ENCODE measurements at regions not wholly inside any gene's neighbourhood (a gene's known extent, or its start where the extent isn't known, plus 50 kb on each side); places are given as distances from the start of the nearest gene placed in this dataset.

DNA sequence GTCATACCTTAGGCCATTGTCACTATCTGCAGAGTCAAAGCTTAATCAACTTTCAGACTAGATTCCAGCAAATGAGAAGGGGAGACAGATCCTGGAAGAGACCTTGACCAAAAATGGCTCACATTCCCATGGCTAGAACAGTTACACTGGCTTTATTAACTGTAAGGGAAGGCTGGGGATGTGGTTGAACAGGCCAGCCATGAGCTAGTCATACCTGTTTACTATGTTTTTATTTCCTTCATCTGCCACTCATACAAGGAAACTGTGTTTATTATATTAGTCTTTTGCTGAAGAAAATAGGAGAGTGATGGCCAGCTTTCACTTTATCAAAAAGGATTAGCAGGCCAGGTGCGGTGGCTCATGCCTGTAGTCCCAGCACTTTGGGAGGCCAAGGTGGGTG lies 319.7 kb downstream of the RAPGEF2 start:
- Histone ChIP-seq H3K4me3 (no peak overlapping the region), H3K4me1 (no peaks in the 10 kb centered on the region), H3K27ac (replicated peaks in 1 of 4) (no peak overlapping the region), H3K9me3 (peaks cover 0 to 16% (median 10%) of the 10 kb centered on the region in 4 donors), H3K36me3 (no peaks in the 10 kb centered on the region), H3K27me3 (no peaks in the 10 kb centered on the region)
- no peak for DNase-seq (ENCODE audit: extremely low spot score)
- TF ChIP-seq, protein P1, sequence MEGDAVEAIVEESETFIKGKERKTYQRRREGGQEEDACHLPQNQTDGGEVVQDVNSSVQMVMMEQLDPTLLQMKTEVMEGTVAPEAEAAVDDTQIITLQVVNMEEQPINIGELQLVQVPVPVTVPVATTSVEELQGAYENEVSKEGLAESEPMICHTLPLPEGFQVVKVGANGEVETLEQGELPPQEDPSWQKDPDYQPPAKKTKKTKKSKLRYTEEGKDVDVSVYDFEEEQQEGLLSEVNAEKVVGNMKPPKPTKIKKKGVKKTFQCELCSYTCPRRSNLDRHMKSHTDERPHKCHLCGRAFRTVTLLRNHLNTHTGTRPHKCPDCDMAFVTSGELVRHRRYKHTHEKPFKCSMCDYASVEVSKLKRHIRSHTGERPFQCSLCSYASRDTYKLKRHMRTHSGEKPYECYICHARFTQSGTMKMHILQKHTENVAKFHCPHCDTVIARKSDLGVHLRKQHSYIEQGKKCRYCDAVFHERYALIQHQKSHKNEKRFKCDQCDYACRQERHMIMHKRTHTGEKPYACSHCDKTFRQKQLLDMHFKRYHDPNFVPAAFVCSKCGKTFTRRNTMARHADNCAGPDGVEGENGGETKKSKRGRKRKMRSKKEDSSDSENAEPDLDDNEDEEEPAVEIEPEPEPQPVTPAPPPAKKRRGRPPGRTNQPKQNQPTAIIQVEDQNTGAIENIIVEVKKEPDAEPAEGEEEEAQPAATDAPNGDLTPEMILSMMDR (IDR thresholded peaks at IDR 0.05) = no peak
- TF ChIP-seq EP300 (IDR thresholded peaks at IDR 0.05) (no peak), POLR2A (IDR thresholded peaks at IDR 0.05; ENCODE audit: low read depth) (no peak), POLR2AphosphoS5 (IDR thresholded peaks at IDR 0.05) (no peak)
- 100% methylated on average over 1 of the region's 1 CpG for WGBS
- intact Hi-C loops (cut with DNase I) = no loop called here

DNA sequence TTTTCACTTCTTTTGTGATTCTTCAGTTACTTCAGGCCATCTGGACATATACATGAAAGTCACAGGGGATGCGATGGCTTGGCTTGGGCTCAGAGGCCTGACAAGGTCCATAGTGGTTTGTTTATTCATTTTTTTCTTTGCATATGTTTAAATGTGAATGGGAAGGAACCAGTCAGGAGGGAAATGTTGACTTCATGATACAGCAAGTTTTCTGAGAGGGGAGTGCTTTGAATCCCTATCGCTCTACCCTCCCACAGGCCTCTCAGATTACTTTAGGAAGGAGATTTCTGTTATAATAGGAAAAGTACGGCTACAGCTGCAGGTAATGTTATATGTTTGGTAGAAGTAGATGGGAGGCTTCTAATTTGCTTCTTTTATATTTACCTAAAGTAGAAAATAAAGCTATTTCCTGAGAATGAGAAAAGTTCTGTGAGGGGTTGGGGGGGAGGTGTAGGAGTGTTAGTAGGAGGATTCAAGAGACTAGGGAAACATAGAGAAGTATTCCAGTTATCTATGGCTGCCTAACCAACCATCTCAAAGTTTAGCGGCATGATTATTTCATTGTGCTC lies 322.9 kb downstream of the RAPGEF2 start:
- TF ChIP-seq EP300 (IDR thresholded peaks at IDR 0.05) = no peak
- no peak for TF ChIP-seq POLR2AphosphoS5 (IDR thresholded peaks at IDR 0.05)
- no peak for TF ChIP-seq POLR2A (IDR thresholded peaks at IDR 0.05; ENCODE audit: low read depth)
- TF ChIP-seq, protein P1 (IDR thresholded peaks at IDR 0.05) = no peak
- 68% methylated on average over 4 of the region's 4 CpGs for WGBS
- Histone ChIP-seq H3K9me3 (peaks cover 0 to under 1% (median 0%) of the 10 kb centered on the region in 4 donors), H3K4me3 (no peak overlapping the region), H3K27ac (replicated peaks in 1 of 4) (no peak overlapping the region), H3K4me1 (peaks cover 7 to 13% (median 8%) of the 10 kb centered on the region in 4 donors), H3K27me3 (no peaks in the 10 kb centered on the region), H3K36me3 (no peaks in the 10 kb centered on the region)
- intact Hi-C loops (cut with DNase I) = no loop called here
- DNase-seq (ENCODE audit: extremely low spot score) = no peak

DNA sequence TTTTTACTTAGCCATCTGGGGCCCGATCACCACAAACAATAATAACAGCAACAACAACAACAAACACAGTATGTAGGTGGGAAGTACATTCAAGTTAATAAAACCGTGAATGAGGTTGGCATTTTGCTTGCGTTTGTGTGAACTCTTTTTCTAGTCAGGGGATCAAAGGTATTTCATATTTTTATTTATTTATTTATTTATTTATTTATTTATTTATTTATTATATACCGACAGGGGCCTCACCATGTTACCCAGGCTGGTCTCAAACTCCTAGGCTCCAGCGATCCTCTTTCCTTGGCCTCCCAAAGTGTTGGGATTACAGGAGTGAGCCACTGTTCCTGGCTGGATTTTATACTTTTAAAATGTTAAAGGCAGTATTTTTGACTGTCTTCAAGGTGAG lies 325.4 kb downstream of the RAPGEF2 start:
- 96% methylated on average over 5 of the region's 5 CpGs for WGBS

DNA sequence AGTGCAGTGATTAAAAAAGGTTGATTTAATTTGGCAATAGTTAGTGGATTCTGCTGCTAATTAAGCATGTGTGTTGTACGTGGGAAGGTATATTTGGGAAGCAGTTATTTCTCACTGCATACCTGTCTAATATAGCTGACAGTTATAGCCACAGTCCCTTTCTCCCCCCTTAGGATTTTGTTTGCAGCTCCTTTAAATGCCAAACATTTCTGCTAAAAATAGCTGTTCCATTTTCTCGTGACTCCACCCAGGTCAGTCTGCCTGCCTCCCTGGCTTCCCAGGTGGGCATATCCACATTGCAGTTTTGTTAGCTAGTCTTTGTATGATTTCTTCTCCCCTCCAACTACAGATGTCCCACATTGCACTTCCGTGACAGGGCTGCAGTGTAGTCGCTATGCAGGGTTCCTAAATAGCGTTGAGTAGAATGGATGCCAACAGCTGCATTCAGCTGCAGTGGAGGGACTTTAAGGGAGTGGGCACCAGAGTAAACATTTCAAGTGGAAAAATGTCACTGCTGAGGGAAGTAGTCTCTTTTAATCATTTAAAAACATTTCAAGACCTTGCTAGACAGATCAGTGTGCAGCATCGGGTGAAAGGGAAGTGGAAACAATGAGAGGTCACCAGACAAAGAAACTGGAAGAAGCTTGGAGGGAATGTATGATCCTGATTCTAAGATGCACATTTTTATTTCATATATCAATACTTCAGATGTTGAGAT lies 326.3 kb downstream of the RAPGEF2 start:
- intact Hi-C loops (cut with DNase I) = no loop called here
- WGBS = 41% methylated on average over 6 of the region's 6 CpGs
- Histone ChIP-seq H3K27me3 (no peaks in the 10 kb centered on the region), H3K4me3 (no peak overlapping the region), H3K9me3 (no peaks in the 10 kb centered on the region), H3K4me1 (peaks cover 7 to 13% (median 8%) of the 10 kb centered on the region in 4 donors), H3K27ac (replicated peaks in 1 of 4) (no peak overlapping the region), H3K36me3 (no peaks in the 10 kb centered on the region)
- TF ChIP-seq EP300 (IDR thresholded peaks at IDR 0.05) (no peak), POLR2AphosphoS5 (IDR thresholded peaks at IDR 0.05) (no peak), POLR2A (IDR thresholded peaks at IDR 0.05; ENCODE audit: low read depth) (no peak)
- TF ChIP-seq, protein P1 (IDR thresholded peaks at IDR 0.05) = no peak
- DNase-seq (ENCODE audit: extremely low spot score) = no peak

More for the DNA sequence above, 325.4 kb downstream of the RAPGEF2 start:
- H3K4me1 ChIP-seq = peaks cover 7 to 13% (median 8%) of the 10 kb centered on the region in 4 donors
- H3K36me3 ChIP-seq = no peaks in the 10 kb centered on the region
- intact Hi-C loops (cut with DNase I) = no loop called here
- no peak overlapping the region for H3K27ac ChIP-seq (replicated peaks in 1 of 4)
- H3K9me3 ChIP-seq = no peaks in the 10 kb centered on the region
- H3K27me3 ChIP-seq = no peaks in the 10 kb centered on the region
- no peak overlapping the region for H3K4me3 ChIP-seq
- TF ChIP-seq EP300 (IDR thresholded peaks at IDR 0.05) (no peak), POLR2A (IDR thresholded peaks at IDR 0.05; ENCODE audit: low read depth) (no peak), POLR2AphosphoS5 (IDR thresholded peaks at IDR 0.05) (no peak)
- TF ChIP-seq, protein P1 (IDR thresholded peaks at IDR 0.05) = no peak
- DNase-seq (ENCODE audit: extremely low spot score) = no peak

Measured in esophagus muscularis mucosa (tissue), 4 donors.